Activated T-helper 17 cell treated with anti-CD3 and anti-CD28 coated beads, Interleukin-2, amount 50 U/mL, for 72 hours (primary cell): ENCODE measurements at regions not wholly inside any gene's neighbourhood (a gene's known extent, or its start where the extent isn't known, plus 50 kb on each side); places are given as distances from the start of the nearest gene placed in this dataset.
"Not testable (repeated sequence)": the region's sequence is repeated elsewhere in the genome, so short reads cannot be mapped to it uniquely, and the experiment has no call there.

Experiments
- ATAC-seq: fragments of 150-1000 bp; cut with Tn5 transposase; replicated peaks from 2 replicates; pipeline ENCODE4 v1.10.0; 2021; ENCODE audit warnings: mild to moderate bottlenecking, moderate library complexity
- H3K27ac Mint-ChIP-seq: one replicate; pipeline ENCODE4 v1.8.0; 2022; ENCODE audit warnings: mixed read lengths
- H3K27me3 Mint-ChIP-seq: one replicate; pipeline ENCODE4 v1.8.0; 2022; ENCODE audit warnings: mixed read lengths
- H3K36me3 Mint-ChIP-seq: one replicate; pipeline ENCODE4 v1.8.0; 2022; ENCODE audit warnings: low read depth, mild to moderate bottlenecking, mixed read lengths
- H3K4me1 Mint-ChIP-seq: one replicate; pipeline ENCODE4 v1.8.0; 2022; ENCODE audit warnings: mixed read lengths
- H3K4me3 Mint-ChIP-seq: one replicate; pipeline ENCODE4 v1.8.0; 2022; ENCODE audit warnings: mild to moderate bottlenecking, mixed read lengths
- H3K9me3 Mint-ChIP-seq: one replicate; pipeline ENCODE4 v1.8.0; 2022; ENCODE audit warnings: mixed read lengths

- Mint-ChIP-seq H3K9me3 (no peaks in the 10 kb centered on the region), H3K4me3 (no peak overlapping the region), H3K27ac (no peak overlapping the region), H3K27me3 (no peaks in the 10 kb centered on the region), H3K4me1 (no peaks in the 10 kb centered on the region), H3K36me3 (no peaks in the 10 kb centered on the region)
- ATAC-seq: no peak
Measured at GRCh38 chr2:134011936-134012586, 241.8 kb upstream of the MGAT5 start.

- Mint-ChIP-seq H3K27me3 (no peaks in the 10 kb centered on the region), H3K4me1 (no peaks in the 10 kb centered on the region), H3K4me3 (no peak overlapping the region), H3K27ac (no peak overlapping the region), H3K9me3 (no peaks in the 10 kb centered on the region), H3K36me3 (no peaks in the 10 kb centered on the region)
- no peak for ATAC-seq
Measured at GRCh38 chr2:134014196-134014960, 239.5 kb upstream of the MGAT5 start.

- Mint-ChIP-seq H3K27me3 (peaks cover 9% of the 10 kb centered on the region), H3K4me1 (peaks cover 17% of the 10 kb centered on the region), H3K36me3 (no peaks in the 10 kb centered on the region), H3K27ac (no peak overlapping the region), H3K4me3 (no peak overlapping the region), H3K9me3 (no peaks in the 10 kb centered on the region)
- ATAC-seq: no peak
Measured at GRCh38 chr2:134019871-134020270, 234.0 kb upstream of the MGAT5 start.

- Mint-ChIP-seq H3K9me3 (no peaks in the 10 kb centered on the region), H3K4me3 (no peak overlapping the region)
- no peak for ATAC-seq
Measured at GRCh38 chr2:134020608-134021007, 233.3 kb upstream of the MGAT5 start.

GRCh38 chr2:134021830-134022524 is 231.9 kb upstream of the MGAT5 start:
- H3K4me1 Mint-ChIP-seq: peaks cover 17% of the 10 kb centered on the region
- H3K27me3 Mint-ChIP-seq: peaks cover 19% of the 10 kb centered on the region
- peak overlapping the region; percentile 37 for H3K27ac Mint-ChIP-seq
- no peaks in the 10 kb centered on the region for H3K9me3 Mint-ChIP-seq
- H3K36me3 Mint-ChIP-seq: no peaks in the 10 kb centered on the region
- H3K4me3 Mint-ChIP-seq: peak overlapping the region; percentile 34
- ATAC-seq: peak; percentile 92

More at GRCh38 chr2:134020608-134021007, 233.3 kb upstream of the MGAT5 start:
- H3K27me3 Mint-ChIP-seq: peaks cover 9% of the 10 kb centered on the region
- no peak overlapping the region for H3K27ac Mint-ChIP-seq
- peaks cover 17% of the 10 kb centered on the region for H3K4me1 Mint-ChIP-seq
- H3K36me3 Mint-ChIP-seq: no peaks in the 10 kb centered on the region

- Mint-ChIP-seq H3K27me3 (peaks cover 31% of the 10 kb centered on the region), H3K27ac (no peak overlapping the region), H3K4me3 (no peak overlapping the region), H3K36me3 (no peaks in the 10 kb centered on the region), H3K4me1 (peaks cover 17% of the 10 kb centered on the region), H3K9me3 (no peaks in the 10 kb centered on the region)
- peak; percentile 65 for ATAC-seq
Measured at GRCh38 chr2:134023854-134024253, 230.0 kb upstream of the MGAT5 start.

GRCh38 chr2:134027980-134028379 is 225.9 kb upstream of the MGAT5 start:
- peaks cover 4% of the 10 kb centered on the region for H3K4me1 Mint-ChIP-seq
- no peak for ATAC-seq
- peaks cover 41% of the 10 kb centered on the region for H3K27me3 Mint-ChIP-seq
- no peaks in the 10 kb centered on the region for H3K36me3 Mint-ChIP-seq
- no peaks in the 10 kb centered on the region for H3K9me3 Mint-ChIP-seq
- H3K27ac Mint-ChIP-seq: no peak overlapping the region
- H3K4me3 Mint-ChIP-seq: no peak overlapping the region

- ATAC-seq: no peak
Measured at GRCh38 chr2:134029418-134029817, 224.5 kb upstream of the MGAT5 start.

GRCh38 chr2:134031539-134031938 is 222.3 kb upstream of the MGAT5 start:
- Mint-ChIP-seq H3K27ac (no peak overlapping the region), H3K4me3 (no peak overlapping the region), H3K4me1 (no peaks in the 10 kb centered on the region), H3K9me3 (no peaks in the 10 kb centered on the region), H3K36me3 (no peaks in the 10 kb centered on the region), H3K27me3 (peaks cover 30% of the 10 kb centered on the region)
- ATAC-seq: no peak

More at GRCh38 chr2:134029418-134029817, 224.5 kb upstream of the MGAT5 start:
- no peaks in the 10 kb centered on the region for H3K4me1 Mint-ChIP-seq
- no peak overlapping the region for H3K27ac Mint-ChIP-seq
- no peak overlapping the region for H3K4me3 Mint-ChIP-seq
- peaks cover 39% of the 10 kb centered on the region for H3K27me3 Mint-ChIP-seq
- no peaks in the 10 kb centered on the region for H3K9me3 Mint-ChIP-seq
- H3K36me3 Mint-ChIP-seq: no peaks in the 10 kb centered on the region

GRCh38 chr2:134035605-134036370 is 218.1 kb upstream of the MGAT5 start:
- peaks cover 7% of the 10 kb centered on the region for H3K4me1 Mint-ChIP-seq
- H3K27me3 Mint-ChIP-seq: peaks cover 3% of the 10 kb centered on the region
- no peak overlapping the region for H3K4me3 Mint-ChIP-seq
- H3K36me3 Mint-ChIP-seq: no peaks in the 10 kb centered on the region
- no peak overlapping the region for H3K27ac Mint-ChIP-seq
- ATAC-seq: no peak
- H3K9me3 Mint-ChIP-seq: peaks cover 9% of the 10 kb centered on the region

- no peak overlapping the region for H3K27ac Mint-ChIP-seq
- ATAC-seq: no peak
- peaks cover 9% of the 10 kb centered on the region for H3K9me3 Mint-ChIP-seq
- peaks cover 7% of the 10 kb centered on the region for H3K4me1 Mint-ChIP-seq
- no peaks in the 10 kb centered on the region for H3K27me3 Mint-ChIP-seq
- no peak overlapping the region for H3K4me3 Mint-ChIP-seq
- H3K36me3 Mint-ChIP-seq: no peaks in the 10 kb centered on the region
Measured at GRCh38 chr2:134039912-134040581, 213.8 kb upstream of the MGAT5 start.

GRCh38 chr2:134040626-134041172 is 213.2 kb upstream of the MGAT5 start:
- H3K9me3 Mint-ChIP-seq: peaks cover 13% of the 10 kb centered on the region
- not testable (repeated sequence) for ATAC-seq, H3K4me3 Mint-ChIP-seq, H3K36me3 Mint-ChIP-seq, H3K27me3 Mint-ChIP-seq, H3K4me1 Mint-ChIP-seq, H3K27ac Mint-ChIP-seq

GRCh38 chr2:134041877-134042276 is 212.0 kb upstream of the MGAT5 start:
- no peak overlapping the region for H3K27ac Mint-ChIP-seq
- H3K36me3 Mint-ChIP-seq: no peaks in the 10 kb centered on the region

More at GRCh38 chr2:134041877-134042276, 212.0 kb upstream of the MGAT5 start:
- ATAC-seq: no peak
- Mint-ChIP-seq H3K4me1 (peaks cover 7% of the 10 kb centered on the region), H3K27me3 (peaks cover 5% of the 10 kb centered on the region), H3K4me3 (no peak overlapping the region), H3K9me3 (peaks cover 15% of the 10 kb centered on the region)
